Suppressor macrophage treated with lipopolysaccharide for 4 hours (primary cell): ENCODE measurements at regions not wholly inside any gene's neighbourhood (a gene's known extent, or its start where the extent isn't known, plus 50 kb on each side); places are given as distances from the start of the nearest gene placed in this dataset.
"Not testable (repeated sequence)": the region's sequence is repeated elsewhere in the genome, so short reads cannot be mapped to it uniquely, and the experiment has no call there.

Source experiments
- DNase-seq: peaks from one replicate; pipeline ENCODE4 v3.0.0-alpha.2; 2020

- DNase-seq, result no peak
These were observed 202.9 kb downstream of the USP25 start for GRCh38 chr21:15932726-15933125.

GRCh38 chr21:15935530-15935929 lies 205.7 kb downstream of the USP25 start:
- DNase-seq, result no peak

GRCh38 chr21:15943009-15943666 lies 213.4 kb downstream of the USP25 start:
- no peak for DNase-seq

GRCh38 chr21:15947677-15948076 lies 217.9 kb downstream of the USP25 start:
- no peak for DNase-seq

GRCh38 chr21:15953551-15954116 lies 223.9 kb downstream of the USP25 start:
- no peak for DNase-seq

- DNase-seq, result no peak
These were observed 234.6 kb downstream of the USP25 start for GRCh38 chr21:15964236-15964855.

- no peak for DNase-seq
These were observed 236.4 kb downstream of the USP25 start for GRCh38 chr21:15966231-15966630.

- DNase-seq, result no peak
These were observed 236.9 kb downstream of the USP25 start for GRCh38 chr21:15966651-15967050.

GRCh38 chr21:15967661-15968060 lies 237.9 kb downstream of the USP25 start:
- DNase-seq, result no peak

- no peak for DNase-seq
These were observed 239.1 kb downstream of the USP25 start for GRCh38 chr21:15968776-15969310.

- DNase-seq, result no peak
These were observed 247.0 kb downstream of the USP25 start for GRCh38 chr21:15976807-15977206.

GRCh38 chr21:15978215-15978738 lies 248.5 kb downstream of the USP25 start:
- no peak for DNase-seq

GRCh38 chr21:15979493-15979892 lies 249.7 kb downstream of the USP25 start:
- DNase-seq, result not testable (repeated sequence)

GRCh38 chr21:15986277-15986676 lies 256.5 kb downstream of the USP25 start:
- DNase-seq, result no peak

- no peak for DNase-seq
These were observed 262.4 kb downstream of the USP25 start for GRCh38 chr21:15992171-15992570.

- DNase-seq, result no peak
These were observed 264.2 kb downstream of the USP25 start for GRCh38 chr21:15993951-15994350.

- DNase-seq, result no peak
These were observed 270.0 kb downstream of the USP25 start for GRCh38 chr21:15999741-16000140.

- DNase-seq, result no peak
These were observed 273.2 kb downstream of the USP25 start for GRCh38 chr21:16002874-16003466.

- no peak for DNase-seq
These were observed 274.3 kb downstream of the USP25 start for GRCh38 chr21:16004086-16004485.

GRCh38 chr21:16004523-16004922 lies 274.7 kb downstream of the USP25 start:
- DNase-seq, result no peak

GRCh38 chr21:16005996-16006395 lies 276.2 kb downstream of the USP25 start:
- DNase-seq, result no peak

- no peak for DNase-seq
These were observed 278.2 kb downstream of the USP25 start for GRCh38 chr21:16007943-16008342.

- DNase-seq, result no peak
These were observed 281.9 kb downstream of the USP25 start for GRCh38 chr21:16011719-16012118.

GRCh38 chr21:16013570-16013969 lies 283.8 kb downstream of the USP25 start:
- no peak for DNase-seq
